Fibroblast of peridontal ligament (primary cell): ENCODE measurements at regions not wholly inside any gene's neighbourhood (a gene's known extent, or its start where the extent isn't known, plus 50 kb on each side); places are given as distances from the start of the nearest gene placed in this dataset.

Source experiments
- DNase-seq: peaks from one replicate; pipeline ENCODE4 v3.0.0-alpha.2; 2010; ENCODE audit errors: extremely low read depth

DNA sequence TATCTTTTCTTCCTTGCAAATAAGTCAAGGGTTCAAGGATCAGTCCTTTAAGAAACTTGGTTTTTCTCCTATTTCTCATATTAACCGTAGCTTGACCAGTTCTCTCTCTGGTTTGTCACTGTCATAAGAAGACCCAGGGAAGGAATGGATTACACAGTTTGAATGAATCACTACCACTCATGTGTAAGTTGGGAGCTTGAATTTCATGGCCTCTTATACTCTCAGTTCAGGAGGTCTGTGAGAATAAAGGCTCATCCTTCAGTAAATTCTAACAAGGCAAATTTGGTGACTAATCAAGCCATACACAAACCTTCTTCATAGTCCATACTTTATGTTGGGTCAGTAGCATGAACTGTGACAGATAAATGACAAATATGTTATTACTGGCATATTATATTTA lies 323.1 kb upstream of the ACTBL2 start:
- peak; percentile 70 for DNase-seq

GRCh38 chr5:57805170-57805569 lies 322.6 kb upstream of the ACTBL2 start:
- DNase-seq = no peak

GRCh38 chr5:57804505-57804904 lies 321.9 kb upstream of the ACTBL2 start:
- DNase-seq = no peak

DNA sequence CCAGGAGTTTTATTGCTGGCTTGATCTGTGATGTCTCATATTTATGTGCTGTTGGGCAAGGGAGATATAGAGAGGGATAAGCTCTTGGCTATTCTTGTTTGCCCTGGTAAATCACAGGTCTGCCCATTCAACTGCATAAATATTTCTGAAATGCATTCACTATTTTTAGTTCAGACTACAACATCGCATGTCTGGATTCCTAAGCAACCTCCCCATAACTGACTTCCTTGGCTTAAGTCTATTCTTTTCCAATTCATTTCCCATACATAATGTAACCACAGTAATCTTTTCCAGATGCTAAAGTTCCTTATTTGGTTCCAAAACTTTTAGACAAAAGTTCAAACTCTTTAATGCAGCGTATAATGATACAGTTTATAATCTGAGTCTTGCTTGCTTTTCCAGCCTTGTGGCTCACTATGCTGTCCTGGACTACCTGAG lies 321.4 kb upstream of the ACTBL2 start:
- peak; percentile 98 for DNase-seq

GRCh38 chr5:57802131-57802530 lies 319.5 kb upstream of the ACTBL2 start:
- DNase-seq = peak; percentile 80

- DNase-seq = no peak
Observed at GRCh38 chr5:57795203-57795602, 312.6 kb upstream of the ACTBL2 start.

GRCh38 chr5:57791875-57792274 lies 309.3 kb upstream of the ACTBL2 start:
- no peak for DNase-seq

DNA sequence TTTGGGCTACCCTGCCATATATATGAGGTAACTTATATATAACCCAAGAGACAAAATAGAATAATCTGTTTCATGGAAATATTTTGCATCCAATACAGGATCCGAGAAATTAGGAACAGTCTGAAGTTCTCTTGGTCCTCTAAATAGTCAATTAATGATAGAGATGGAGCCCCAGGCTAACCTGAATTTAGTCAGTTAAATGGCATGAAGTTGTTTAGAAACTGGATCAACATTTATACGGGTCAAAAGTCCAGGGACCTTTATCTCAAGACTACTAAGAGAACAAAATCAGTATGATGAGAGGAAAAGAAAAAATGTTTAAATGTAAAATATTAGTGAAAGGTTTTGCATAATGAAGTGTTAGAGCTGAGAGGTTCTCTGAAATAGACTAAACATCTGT lies 303.3 kb upstream of the ACTBL2 start:
- no peak for DNase-seq

DNA sequence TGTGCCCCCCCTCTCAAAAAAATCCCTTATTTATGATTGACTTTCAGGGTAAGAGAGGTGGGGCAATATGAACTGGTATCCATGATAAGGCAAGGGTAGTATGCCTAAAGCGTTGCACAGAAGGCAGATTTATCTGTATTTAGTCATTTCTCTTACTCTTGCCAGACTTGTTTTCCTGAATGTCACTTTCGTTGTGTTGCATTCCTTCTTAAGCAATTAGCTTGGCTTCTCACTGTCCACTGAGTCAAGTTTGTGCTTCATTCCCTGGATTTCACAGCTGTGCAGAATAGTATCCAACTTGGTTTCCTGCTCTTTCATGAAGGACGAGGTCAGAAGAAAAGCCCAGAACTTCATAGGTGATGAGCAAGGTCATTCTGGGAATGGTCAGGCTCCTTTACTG lies 301.5 kb upstream of the ACTBL2 start:
- DNase-seq = no peak

DNA sequence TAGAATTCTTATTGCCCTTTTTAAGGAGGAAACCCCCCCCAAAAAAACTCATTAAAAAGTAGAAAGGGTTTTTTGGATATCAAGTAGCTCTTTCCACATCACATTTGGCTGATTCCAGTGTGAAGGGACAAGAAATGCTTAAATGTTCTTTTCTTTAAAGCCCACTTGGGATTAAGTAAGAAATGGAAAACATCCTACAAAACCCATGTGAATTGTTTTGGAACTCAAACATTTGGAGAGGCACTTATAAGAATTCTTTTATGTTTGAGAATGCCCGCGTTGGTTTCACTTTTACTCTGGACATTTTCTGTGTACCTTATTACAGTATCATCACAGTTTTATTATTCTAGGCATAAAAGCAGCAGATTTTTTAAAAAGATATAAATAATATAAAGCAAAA lies 301.1 kb upstream of the ACTBL2 start:
- DNase-seq = peak; percentile 61

DNA sequence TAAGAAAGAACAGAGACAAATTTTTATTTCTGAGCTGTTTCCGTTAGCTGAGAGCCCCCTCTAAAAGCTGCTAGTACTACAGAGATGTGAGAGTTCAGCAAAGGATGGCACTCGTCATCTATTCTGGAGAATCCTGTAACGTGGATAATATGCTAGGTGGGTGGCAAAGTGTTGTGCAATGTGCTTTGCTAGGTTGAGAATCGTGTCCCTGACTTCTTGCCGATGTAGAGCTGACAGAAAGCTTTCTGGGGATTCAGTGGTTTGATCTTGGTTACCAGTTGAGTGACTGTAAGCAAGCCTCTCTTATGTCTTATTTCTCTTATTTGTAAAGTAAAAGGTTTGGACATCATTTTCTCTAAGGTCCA lies 298.3 kb upstream of the ACTBL2 start:
- DNase-seq = no peak

DNA sequence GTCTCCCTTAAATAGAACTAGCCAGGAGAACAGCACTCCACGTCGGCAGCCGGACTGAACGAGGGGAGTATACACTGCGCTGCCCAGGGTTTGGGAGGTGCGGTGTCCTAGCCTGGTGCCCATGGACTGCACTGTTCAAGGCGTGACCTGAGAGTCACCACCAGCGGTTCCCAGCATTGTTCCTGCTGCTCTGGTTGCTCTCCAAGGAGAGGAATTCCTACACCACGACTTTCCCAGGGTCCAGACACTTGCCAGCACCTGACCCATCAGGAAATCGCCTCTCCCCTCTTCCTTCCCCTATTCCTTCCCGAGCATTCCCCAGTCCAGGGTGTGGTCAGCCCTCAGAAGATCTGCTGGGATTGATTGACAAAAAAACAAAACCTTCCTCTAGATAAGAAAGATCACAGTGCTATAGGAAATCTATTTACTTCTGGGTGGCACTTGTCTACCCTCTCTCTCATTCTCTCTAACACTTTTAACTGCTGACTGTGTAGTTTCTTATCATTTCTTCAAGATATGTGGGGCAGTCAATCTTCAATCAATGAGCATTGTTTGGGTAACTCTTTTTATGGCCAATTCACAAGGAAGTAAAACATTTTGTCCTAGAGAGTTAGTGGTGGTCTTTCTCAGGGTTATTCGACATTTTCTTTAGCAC lies 297.8 kb upstream of the ACTBL2 start:
- DNase-seq = no peak

DNA sequence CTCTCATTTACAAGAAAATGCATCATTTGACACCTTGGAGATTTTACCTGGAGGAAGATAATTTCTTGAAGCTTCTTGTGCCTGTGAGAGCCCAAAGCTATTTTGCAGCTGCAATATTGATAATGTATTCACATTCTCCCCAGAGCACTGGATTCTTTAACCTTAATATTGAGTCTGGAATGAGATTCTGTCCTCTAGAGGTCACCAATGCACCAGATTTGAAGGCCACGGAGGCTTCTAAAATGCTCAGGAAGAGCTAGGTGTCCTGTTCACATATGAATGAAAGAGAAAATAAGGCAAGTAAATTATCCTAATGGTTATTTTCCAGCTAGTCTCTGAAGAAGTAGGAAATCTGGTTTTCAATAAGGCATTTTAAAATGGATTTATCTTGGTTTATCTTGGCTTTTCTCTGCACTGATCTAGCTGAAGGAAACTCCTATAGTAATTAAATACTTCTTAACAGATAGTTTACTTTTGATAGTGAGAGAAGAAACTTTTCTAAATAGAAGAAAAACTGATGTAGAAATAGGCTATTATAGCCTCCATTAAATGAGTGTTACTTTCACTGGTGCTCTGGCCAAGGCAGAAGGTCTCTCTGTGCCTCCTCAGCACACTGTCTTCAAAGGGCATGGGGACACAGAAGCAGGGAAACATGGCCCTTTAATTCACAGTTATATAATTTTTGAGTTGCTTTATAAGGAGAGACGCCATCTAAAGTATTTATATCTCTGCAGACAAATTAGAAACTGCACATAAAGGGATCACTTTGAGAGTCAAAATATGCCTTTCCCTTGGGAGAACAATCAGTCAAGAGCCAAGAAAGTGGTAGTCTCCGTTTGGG lies 297.0 kb upstream of the ACTBL2 start:
- DNase-seq = peak; percentile 91

DNA sequence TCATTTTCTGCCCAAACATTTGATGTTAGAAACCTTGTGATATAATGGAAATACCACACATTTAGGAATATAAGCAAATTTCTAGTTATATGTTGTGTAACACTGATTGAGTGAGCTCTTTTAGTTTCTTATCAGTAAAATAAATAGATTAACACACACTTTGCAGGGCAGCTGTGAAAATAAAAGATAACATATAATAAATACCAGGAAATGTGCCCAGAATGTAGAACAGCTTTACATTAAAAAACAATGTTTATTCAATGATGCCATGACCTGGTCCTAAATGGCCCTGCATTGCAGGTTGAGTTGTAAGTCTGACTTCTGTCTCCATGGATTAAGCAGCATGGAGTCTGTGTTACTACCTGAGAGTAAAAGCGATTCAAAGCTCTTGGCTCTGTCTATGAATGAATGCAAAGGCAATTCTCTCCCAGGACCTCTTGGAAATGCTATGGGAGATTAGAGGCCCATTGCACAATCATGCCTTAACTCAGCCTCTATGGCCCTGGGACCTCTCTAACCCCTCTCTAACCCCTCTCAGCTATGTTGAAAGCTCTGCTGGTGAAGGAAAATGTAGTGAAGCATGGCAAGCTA lies 296.0 kb upstream of the ACTBL2 start:
- DNase-seq = peak; percentile 32

- no peak for DNase-seq
Observed at GRCh38 chr5:57777174-57777581, 294.6 kb upstream of the ACTBL2 start.

GRCh38 chr5:57776035-57776434 lies 293.4 kb upstream of the ACTBL2 start:
- DNase-seq = no peak

DNA sequence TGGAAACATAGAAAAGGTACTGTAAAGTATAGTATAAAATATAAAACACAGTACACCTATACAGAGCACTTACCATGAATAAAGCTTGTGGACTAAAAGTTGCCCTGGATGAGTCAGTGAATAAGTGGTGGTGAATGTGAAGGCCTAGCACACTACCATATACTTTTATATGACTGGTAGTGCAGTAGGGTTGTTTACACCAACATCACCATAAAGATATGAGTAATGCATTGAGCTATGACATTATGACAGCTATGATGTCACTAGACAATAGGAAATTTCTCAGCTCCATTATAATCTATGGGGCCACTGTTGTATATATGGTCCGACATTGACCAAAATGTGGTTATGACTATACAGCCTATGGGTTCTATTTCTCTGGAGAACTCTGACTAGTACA lies 291.8 kb upstream of the ACTBL2 start:
- DNase-seq = no peak

GRCh38 chr5:57772512-57772911 lies 289.9 kb upstream of the ACTBL2 start:
- no peak for DNase-seq

DNA sequence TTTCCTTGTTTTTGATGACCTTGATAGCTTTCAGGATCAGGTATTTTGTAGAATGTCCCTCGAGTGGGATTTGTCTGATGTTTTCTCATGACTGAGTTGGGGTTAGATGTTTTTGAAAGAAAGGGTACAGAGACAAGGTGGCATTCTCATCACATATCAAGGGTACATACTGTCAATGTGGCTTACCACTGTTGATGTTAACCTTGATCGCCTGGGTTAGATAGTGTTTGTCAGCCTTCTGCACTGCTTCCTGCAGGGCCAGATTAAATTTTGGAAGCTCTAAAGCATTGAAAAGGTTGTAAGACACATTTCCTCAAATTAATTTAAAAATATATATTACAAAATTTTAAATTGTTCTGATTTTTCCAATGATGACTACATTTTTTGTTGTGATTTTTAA lies 287.4 kb upstream of the ACTBL2 start:
- DNase-seq = no peak

DNA sequence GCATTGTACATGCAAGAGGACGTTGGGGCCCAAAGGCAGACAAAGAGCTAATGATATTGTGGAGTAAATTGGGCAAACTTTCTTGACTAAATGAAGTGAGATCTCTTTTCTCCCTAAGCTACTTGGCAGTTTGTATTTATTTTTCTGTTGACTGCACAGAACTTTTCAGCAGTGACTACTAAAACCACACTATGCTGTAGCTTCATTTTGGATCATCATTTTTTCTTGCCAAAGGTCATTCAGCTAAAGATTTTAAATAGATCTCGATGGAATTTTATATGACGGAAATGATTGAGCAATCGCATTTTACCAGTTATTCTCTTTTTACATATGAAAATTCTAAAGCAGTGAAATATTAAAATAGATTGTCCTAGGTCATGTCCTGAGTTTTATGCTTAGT lies 286.1 kb upstream of the ACTBL2 start:
- DNase-seq = peak; percentile 78

GRCh38 chr5:57764479-57765089 lies 282.0 kb upstream of the ACTBL2 start:
- DNase-seq = no peak

DNA sequence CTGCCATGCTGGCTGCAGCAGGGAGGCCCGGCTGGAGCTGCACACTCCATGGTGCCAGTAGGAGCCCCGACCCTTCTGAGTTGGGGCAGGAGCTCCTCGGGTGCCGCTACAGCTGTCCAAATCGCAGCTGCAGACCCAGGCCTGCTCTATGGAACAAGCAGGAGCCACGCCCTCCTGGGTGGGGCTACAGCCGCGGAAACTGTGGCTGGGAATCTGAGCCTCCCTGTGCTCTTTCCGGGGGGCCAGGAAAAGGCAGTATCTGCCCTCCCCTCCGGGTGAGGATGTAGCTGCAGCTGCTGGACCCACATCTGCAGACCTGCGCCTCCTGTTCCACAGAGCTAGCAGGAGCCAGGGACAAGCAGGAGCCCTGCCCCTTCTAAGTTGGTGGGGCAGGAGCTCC lies 278.9 kb upstream of the ACTBL2 start:
- DNase-seq = no peak

DNA sequence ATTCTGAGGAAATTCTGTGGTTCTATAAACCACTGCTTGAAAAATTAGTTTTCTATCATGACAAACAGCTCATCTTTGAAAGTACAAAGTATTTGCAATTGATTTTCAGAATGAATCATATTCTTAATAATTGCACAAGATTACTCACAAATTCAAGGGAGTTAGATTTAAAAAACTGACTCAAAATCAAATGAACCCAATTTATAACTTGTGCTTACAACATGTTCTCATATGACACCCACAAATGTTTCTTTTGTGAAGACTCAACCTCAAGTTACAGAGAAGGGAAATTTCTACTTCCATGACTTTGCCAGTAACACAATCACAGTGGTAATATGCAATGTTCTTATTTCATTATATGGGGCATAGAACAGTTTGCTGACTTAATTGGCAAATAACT lies 272.0 kb upstream of the ACTBL2 start:
- DNase-seq = peak; percentile 64
